ENCODE measurements at regions not wholly inside any gene's neighbourhood (a gene's known extent, or its start where the extent isn't known, plus 50 kb on each side); places are given as distances from the start of the nearest gene placed in this dataset.

DNA sequence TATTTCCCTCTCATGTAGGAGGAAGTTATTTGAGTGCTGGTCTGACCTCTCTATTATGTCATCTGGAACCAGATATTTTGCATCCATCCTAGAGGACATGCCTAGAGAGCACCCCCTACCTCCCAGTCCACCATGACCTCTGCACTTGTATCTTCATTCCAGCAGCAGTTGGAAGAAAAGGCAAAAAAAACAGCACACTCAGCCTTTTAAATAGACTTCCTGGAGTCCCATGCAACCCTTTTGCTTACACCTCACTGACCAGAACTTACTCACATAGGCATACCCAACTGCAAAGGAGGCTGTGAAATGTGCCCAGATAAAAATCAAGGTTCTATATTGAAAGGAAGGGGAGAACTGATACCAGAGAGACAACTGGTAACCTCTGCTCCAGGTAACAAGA lies 92.3 kb upstream of the FHIT start (continued):
- TF ChIP-seq, protein P1, sequence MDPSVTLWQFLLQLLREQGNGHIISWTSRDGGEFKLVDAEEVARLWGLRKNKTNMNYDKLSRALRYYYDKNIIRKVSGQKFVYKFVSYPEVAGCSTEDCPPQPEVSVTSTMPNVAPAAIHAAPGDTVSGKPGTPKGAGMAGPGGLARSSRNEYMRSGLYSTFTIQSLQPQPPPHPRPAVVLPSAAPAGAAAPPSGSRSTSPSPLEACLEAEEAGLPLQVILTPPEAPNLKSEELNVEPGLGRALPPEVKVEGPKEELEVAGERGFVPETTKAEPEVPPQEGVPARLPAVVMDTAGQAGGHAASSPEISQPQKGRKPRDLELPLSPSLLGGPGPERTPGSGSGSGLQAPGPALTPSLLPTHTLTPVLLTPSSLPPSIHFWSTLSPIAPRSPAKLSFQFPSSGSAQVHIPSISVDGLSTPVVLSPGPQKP (IDR thresholded peaks at IDR 0.05; ENCODE audit: low read depth, low read length): no peak

DNA sequence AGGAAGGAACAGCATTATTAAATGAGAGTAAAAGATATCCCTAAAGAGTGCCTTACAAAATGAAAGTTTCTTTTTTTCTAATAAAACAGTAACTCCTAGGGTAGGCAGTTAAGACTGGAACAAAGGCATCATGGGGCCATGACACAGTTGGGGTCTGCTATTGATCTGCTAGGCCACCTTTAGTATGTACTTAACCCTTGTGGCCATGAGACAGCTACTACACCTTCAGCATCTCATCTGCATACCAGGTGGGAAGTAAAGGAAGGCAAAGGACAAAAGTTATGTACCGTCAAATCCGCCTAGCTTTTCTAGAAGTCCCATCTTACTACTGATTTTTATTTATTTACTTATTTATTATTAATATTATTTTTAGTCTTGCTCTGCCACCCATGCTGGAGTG lies 93.8 kb upstream of the FHIT start:
- intact Hi-C loops (cut with micrococcal nuclease; ENCODE audit: unreplicated experiment): no loop called here
- ChIA-PET CTCF (no interaction called here), RAD21 (ENCODE audit: unreplicated experiment) (interaction anchor here (0.8 kb wide), 1 partner anchor 12 kb away, joined by 3 read pairs; no protein-coding TSS in a partner anchor), SMC1A (ENCODE audit: uncharacterized antibody, unreplicated experiment) (interaction anchor here (1.2 kb wide), 1 partner anchor 185 kb away, joined by 3 read pairs; no protein-coding TSS in a partner anchor), POLR2A (no interaction called here)
- FAIRE-seq (no peak), ATAC-seq (no peak), DNase-seq (ENCODE audit: low read depth, low spot score) (no peak)
- Histone ChIP-seq H3K9ac (ENCODE audit: control insufficient read depth, insufficient read depth, low read length) (no peak overlapping the region), H4K20me1 (ENCODE audit: control insufficient read depth, insufficient read depth) (no peaks in the 10 kb centered on the region), H3K4me1 (ENCODE audit: control insufficient read depth, insufficient read depth, low read length) (no peaks in the 10 kb centered on the region), H3K79me2 (ENCODE audit: control insufficient read depth, insufficient read depth, low read length) (no peaks in the 10 kb centered on the region), H3K4me2 (ENCODE audit: control insufficient read depth, insufficient read depth) (no peak overlapping the region), H2AFZ (ENCODE audit: control insufficient read depth, low read depth, low read length) (no peak overlapping the region), H3K27ac (ENCODE audit: control insufficient read depth, insufficient read depth) (no peak overlapping the region), H3K9me3 (replicated peaks; ENCODE audit: control insufficient read depth, insufficient read depth, low read length) (no peaks in the 10 kb centered on the region), H3K4me3 (no peak overlapping the region), H3K27me3 (replicated peaks in 1 of 2; ENCODE audit: control insufficient read depth in 2 of 2, insufficient read depth in 2 of 2, low read length in 1 of 2) (no peaks in the 10 kb centered on the region; a peak in 1 of 4 replicates), H3K36me3 (ENCODE audit: control insufficient read depth in 2 of 2, insufficient read depth in 2 of 2, low read length in 1 of 2) (no peaks in the 10 kb centered on the region)
- whole genome bisulfite sequencing (ENCODE audit: insufficient coverage, insufficient replicate concordance, low lambda C conversion rate, missing lambda C conversion rate): 81% methylated on average over 2 of the region's 2 CpGs
- in situ Hi-C loops (cut with MboI): no loop called here
- BruUV-seq (replicated peaks): no TSS peak
- TF ChIP-seq CBFB (IDR thresholded peaks at IDR 0.05; ENCODE audit: low read depth) (no peak), YY1 (IDR thresholded peaks at IDR 0.05; ENCODE audit: low read depth, low read length) (no peak), NR2F1 (conservative IDR thresholded peaks at IDR 0.05) (no peak), SIN3A (IDR thresholded peaks at IDR 0.05; ENCODE audit: low read depth, low read length) (no peak), DPF2 (IDR thresholded peaks at IDR 0.05) (no peak), SUPT20H (IDR thresholded peaks at IDR 0.05; ENCODE audit: borderline replicate concordance, control insufficient read depth, low read depth, low read length) (no peak), FOS (IDR thresholded peaks at IDR 0.05; ENCODE audit: borderline replicate concordance, extremely low read depth, insufficient read length) (no peak), CBX3 (IDR thresholded peaks at IDR 0.05; ENCODE audit: borderline replicate concordance, low read depth) (no peak), IKZF1 (conservative IDR thresholded peaks at IDR 0.05) (no peak), GATAD2B (conservative IDR thresholded peaks at IDR 0.05; ENCODE audit: low read depth) (no peak), NR2C2 (IDR thresholded peaks at IDR 0.05; ENCODE audit: borderline replicate concordance, control insufficient read depth, insufficient read length, low read depth) (no peak), SMAD1 (IDR thresholded peaks at IDR 0.05; ENCODE audit: low read depth, partially characterized antibody) (no peak), MYB (IDR thresholded peaks at IDR 0.05; ENCODE audit: borderline replicate concordance, low read depth, low read length) (no peak), EED (IDR thresholded peaks at IDR 0.05; ENCODE audit: low read depth) (no peak), CREM (IDR thresholded peaks at IDR 0.05; ENCODE audit: low read depth) (no peak)
- TF ChIP-seq, protein P2, sequence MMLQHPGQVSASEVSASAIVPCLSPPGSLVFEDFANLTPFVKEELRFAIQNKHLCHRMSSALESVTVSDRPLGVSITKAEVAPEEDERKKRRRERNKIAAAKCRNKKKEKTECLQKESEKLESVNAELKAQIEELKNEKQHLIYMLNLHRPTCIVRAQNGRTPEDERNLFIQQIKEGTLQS (IDR thresholded peaks at IDR 0.05; ENCODE audit: borderline replicate concordance, extremely low read depth, low read depth, low read length): no peak
